Natural killer cell treated with Interleukin-12 subunit alpha and Interleukin-12 subunit beta and Interleukin-15 and Interleukin-18, amount 100 ng/mL, for 72 hours (primary cell): ENCODE measurements at regions not wholly inside any gene's neighbourhood (a gene's known extent, or its start where the extent isn't known, plus 50 kb on each side); places are given as distances from the start of the nearest gene placed in this dataset.

ENCODE experiments used
- ATAC-seq, 2 donors: fragments of 150-1000 bp; cut with Tn5 transposase in 1 of 2; sonication (Bioruptor Pico), chemical (Tn5 transposase) in 1 of 2; 2 replicates each; pipeline ENCODE4 v1.10.0; 2021
- DNase-seq: peaks from one replicate; pipeline ENCODE4 v3.0.0; 2022; ENCODE audit warnings: low spot score
- H3K27ac Mint-ChIP-seq, 2 donors: 1 replicate in 1 of 2; 2 replicates in 1 of 2; pipeline ENCODE4 v1.8.0; 2022; ENCODE audit warnings: mixed read lengths in 2 of 2, mild to moderate bottlenecking in 1 of 2, moderate library complexity in 1 of 2
- H3K27me3 Mint-ChIP-seq, 2 donors: 1 replicate in 1 of 2; 2 replicates in 1 of 2; pipeline ENCODE4 v1.8.0; 2022; ENCODE audit warnings: mixed read lengths in 2 of 2
- H3K36me3 Mint-ChIP-seq: one replicate; pipeline ENCODE4 v1.8.0; 2022; ENCODE audit warnings: mixed read lengths
- H3K4me1 Mint-ChIP-seq, 2 donors: 1 replicate in 1 of 2; 2 replicates in 1 of 2; pipeline ENCODE4 v1.8.0; 2022; ENCODE audit warnings: low read depth in 2 of 2, mixed read lengths in 2 of 2, mild to moderate bottlenecking in 1 of 2
- H3K4me3 Mint-ChIP-seq: one replicate; pipeline ENCODE4 v1.8.0; 2022; ENCODE audit warnings: mixed read lengths
- H3K9me3 Mint-ChIP-seq: 2 replicates; pipeline ENCODE4 v1.8.0; 2022; ENCODE audit warnings: mixed read lengths

DNA sequence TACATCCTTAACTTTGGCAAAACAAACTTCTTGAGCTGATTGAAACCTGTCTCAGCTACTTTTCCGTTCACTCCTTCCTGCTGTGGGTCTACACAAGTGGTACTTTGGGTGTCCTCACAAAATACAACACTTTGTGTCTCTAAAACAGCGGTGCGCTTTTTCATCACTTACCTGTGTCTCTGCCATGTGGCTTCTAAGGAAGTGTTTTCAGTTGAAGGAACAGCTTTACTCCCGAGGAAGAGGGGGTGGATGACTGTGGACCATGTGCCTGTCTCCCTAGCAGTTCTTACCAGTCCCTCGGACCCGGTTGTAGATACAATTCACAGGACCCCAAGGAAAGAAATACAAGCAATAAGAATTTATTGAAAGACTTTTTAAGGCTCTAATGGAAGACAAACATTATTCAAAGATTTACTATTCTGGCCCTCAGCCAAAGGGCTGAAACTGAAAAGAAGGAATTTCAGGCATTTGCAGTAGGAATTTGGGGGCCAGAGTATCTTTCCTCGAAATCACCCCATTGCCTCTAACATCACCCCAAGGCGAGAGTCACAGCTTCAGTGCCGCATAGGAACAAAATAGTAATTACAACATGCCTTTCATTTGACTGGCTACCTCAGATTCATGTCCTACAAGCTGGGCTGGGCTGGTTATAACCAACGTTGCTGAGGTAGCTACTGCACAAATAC, 246.3 kb downstream of the ACTR3B start:
- Mint-ChIP-seq H3K36me3 (peaks cover 7% of the 10 kb centered on the region), H3K4me3 (no peak overlapping the region)

GRCh38 chr7:153006452-153006851, 246.9 kb downstream of the ACTR3B start:
- ATAC-seq (no peak), DNase-seq (no peak)

More for the DNA sequence above, 246.3 kb downstream of the ACTR3B start:
- Mint-ChIP-seq H3K9me3 (no peaks in the 10 kb centered on the region), H3K27ac (no peak overlapping the region), H3K4me1 (no peaks in the 10 kb centered on the region), H3K27me3 (no peaks in the 10 kb centered on the region)
- DNase-seq, result no peak
- no peak for ATAC-seq

DNA sequence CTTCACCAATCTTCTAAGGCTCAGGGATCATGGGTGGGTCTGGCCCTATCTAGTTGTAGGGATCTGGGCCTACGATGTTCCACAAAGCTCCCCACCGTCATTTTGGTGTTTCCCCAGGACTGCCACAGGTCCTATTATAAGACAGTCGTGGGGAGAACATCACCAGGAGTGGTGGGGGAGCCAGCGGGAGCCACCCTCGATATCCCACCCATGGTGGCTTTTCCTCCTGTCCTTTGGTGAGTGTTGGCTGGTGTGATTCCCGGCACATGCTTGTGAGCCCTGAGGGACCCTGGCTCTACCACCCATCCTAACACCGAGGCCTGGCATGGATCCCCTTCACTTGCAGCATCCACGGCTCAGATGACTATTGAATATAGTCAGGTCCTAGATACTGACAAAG, 247.4 kb downstream of the ACTR3B start:
- no peaks in the 10 kb centered on the region for H3K36me3 Mint-ChIP-seq
- H3K4me3 Mint-ChIP-seq, result no peak overlapping the region
- no peak overlapping the region for H3K27ac Mint-ChIP-seq

More at GRCh38 chr7:153006452-153006851, 246.9 kb downstream of the ACTR3B start:
- Mint-ChIP-seq H3K9me3 (no peaks in the 10 kb centered on the region), H3K27ac (no peak overlapping the region), H3K4me1 (no peaks in the 10 kb centered on the region), H3K36me3 (peaks cover 2% of the 10 kb centered on the region), H3K27me3 (no peaks in the 10 kb centered on the region), H3K4me3 (no peak overlapping the region)

GRCh38 chr7:153010416-153010815, 250.9 kb downstream of the ACTR3B start:
- DNase-seq (no peak), ATAC-seq (peak in 1 of 2 donors; percentile 24)
- Mint-ChIP-seq H3K4me1 (no peaks in the 10 kb centered on the region), H3K4me3 (no peak overlapping the region), H3K27me3 (no peaks in the 10 kb centered on the region), H3K9me3 (no peaks in the 10 kb centered on the region), H3K36me3 (no peaks in the 10 kb centered on the region), H3K27ac (no peak overlapping the region)

More for the DNA sequence above, 247.4 kb downstream of the ACTR3B start:
- ATAC-seq (no peak), DNase-seq (no peak)
- no peaks in the 10 kb centered on the region for H3K27me3 Mint-ChIP-seq
- H3K9me3 Mint-ChIP-seq, result no peaks in the 10 kb centered on the region
- no peaks in the 10 kb centered on the region for H3K4me1 Mint-ChIP-seq

DNA sequence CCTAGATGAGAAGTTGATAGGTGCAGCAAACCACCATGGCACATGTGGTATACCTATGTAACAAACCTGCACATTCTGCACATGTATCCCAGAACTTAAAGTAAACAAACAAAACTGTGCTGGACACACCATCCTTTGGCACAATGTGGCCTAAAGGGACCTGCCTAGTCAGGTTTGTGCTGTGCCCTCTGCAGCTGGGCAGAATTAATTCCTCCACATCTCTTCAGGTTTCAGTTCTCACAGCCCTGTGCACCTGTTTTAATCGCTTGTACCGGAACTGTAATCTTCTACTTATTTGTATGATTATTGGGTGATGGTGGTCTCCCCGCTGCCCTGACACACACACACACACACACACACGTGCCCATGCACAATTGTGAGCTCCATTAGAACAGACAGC, 252.7 kb downstream of the ACTR3B start:
- Mint-ChIP-seq H3K4me3 (no peak overlapping the region), H3K36me3 (no peaks in the 10 kb centered on the region), H3K4me1 (no peaks in the 10 kb centered on the region), H3K9me3 (no peaks in the 10 kb centered on the region), H3K27me3 (no peaks in the 10 kb centered on the region), H3K27ac (no peak overlapping the region)
- DNase-seq (no peak), ATAC-seq (no peak)

- ATAC-seq (peak in 1 of 2 donors; percentile 17), DNase-seq (no peak)
- H3K4me1 Mint-ChIP-seq, result no peaks in the 10 kb centered on the region
- no peaks in the 10 kb centered on the region for H3K27me3 Mint-ChIP-seq
- H3K4me3 Mint-ChIP-seq, result no peak overlapping the region
- H3K27ac Mint-ChIP-seq, result no peak overlapping the region
- H3K9me3 Mint-ChIP-seq, result peaks cover 4% of the 10 kb centered on the region
- no peaks in the 10 kb centered on the region for H3K36me3 Mint-ChIP-seq
Observed at GRCh38 chr7:153017223-153017622, 257.7 kb downstream of the ACTR3B start.

- no peaks in the 10 kb centered on the region for H3K4me1 Mint-ChIP-seq
- peaks cover 4% of the 10 kb centered on the region for H3K9me3 Mint-ChIP-seq
- ATAC-seq (no peak), DNase-seq (no peak)
- no peaks in the 10 kb centered on the region for H3K36me3 Mint-ChIP-seq
- no peaks in the 10 kb centered on the region for H3K27me3 Mint-ChIP-seq
- no peak overlapping the region for H3K27ac Mint-ChIP-seq
- no peak overlapping the region for H3K4me3 Mint-ChIP-seq
Observed at GRCh38 chr7:153021542-153021941, 262.0 kb downstream of the ACTR3B start.

DNA sequence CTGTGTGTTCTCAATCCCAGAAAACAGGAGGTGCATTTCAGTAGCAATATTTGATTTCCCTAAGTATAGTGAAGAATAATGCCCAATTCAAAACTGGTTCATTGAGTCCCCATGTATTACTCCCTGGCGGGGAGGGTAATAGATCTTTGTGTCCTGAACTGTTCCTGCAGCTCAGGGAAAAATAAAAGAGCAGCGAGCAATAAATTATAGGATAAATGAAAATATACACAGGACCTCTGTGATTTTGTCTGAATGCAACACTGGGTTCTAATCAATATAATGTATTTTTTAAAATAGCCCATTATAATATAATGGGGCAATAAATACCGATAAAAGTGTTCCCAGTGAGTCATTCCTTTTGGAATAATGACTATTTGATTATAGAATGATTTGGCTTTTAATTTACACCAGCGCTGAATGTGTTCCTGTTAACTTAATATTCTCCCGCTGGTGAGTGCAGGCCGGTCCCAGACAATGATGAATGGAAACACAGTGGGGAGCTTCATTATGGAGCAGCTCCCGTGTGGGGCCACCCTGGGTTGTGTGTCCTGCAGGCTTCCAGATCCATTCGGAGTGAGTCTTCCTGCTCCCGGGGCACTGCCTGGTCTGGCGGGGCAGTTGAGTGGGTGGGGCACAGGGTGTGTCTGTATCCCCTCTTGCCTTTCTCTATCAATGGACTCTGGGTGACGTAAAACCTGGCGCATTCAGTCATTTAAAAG, 263.1 kb downstream of the ACTR3B start:
- H3K4me1 Mint-ChIP-seq, result no peaks in the 10 kb centered on the region
- H3K36me3 Mint-ChIP-seq, result no peaks in the 10 kb centered on the region
- H3K27me3 Mint-ChIP-seq, result no peaks in the 10 kb centered on the region
- no peak for DNase-seq
- ATAC-seq, result no peak
- H3K27ac Mint-ChIP-seq, result no peak overlapping the region
- no peak overlapping the region for H3K4me3 Mint-ChIP-seq
- peaks cover 4% of the 10 kb centered on the region for H3K9me3 Mint-ChIP-seq

- Mint-ChIP-seq H3K27ac (no peak overlapping the region), H3K4me3 (no peak overlapping the region)
- no peak for ATAC-seq
Observed at GRCh38 chr7:153023194-153023592, 263.6 kb downstream of the ACTR3B start.

GRCh38 chr7:153027210-153027609, 267.7 kb downstream of the ACTR3B start:
- H3K27ac Mint-ChIP-seq, result no peak overlapping the region

More at GRCh38 chr7:153023194-153023592, 263.6 kb downstream of the ACTR3B start:
- Mint-ChIP-seq H3K9me3 (peaks cover 4% of the 10 kb centered on the region), H3K4me1 (no peaks in the 10 kb centered on the region), H3K27me3 (no peaks in the 10 kb centered on the region), H3K36me3 (no peaks in the 10 kb centered on the region)
- DNase-seq, result no peak

DNA sequence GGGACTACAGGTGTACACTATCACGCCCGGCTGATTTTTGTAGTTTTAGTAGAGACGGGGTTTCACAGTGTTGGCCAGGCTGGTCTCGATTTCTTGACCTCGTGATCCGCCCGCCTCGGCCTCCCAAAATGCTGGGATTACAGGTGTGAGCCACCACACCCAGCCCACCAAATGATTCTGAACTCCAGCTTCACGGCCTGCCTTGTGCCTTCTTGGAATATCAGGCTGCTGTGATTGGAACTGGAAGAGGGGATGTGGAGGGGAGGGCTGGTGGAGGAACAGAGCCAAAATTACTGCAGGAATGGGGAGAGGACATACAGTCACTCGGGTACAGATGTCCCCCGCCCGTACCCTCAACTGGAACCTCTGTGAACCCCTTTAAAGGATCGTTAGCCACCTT, 268.4 kb downstream of the ACTR3B start:
- H3K9me3 Mint-ChIP-seq, result no peaks in the 10 kb centered on the region
- H3K27ac Mint-ChIP-seq, result no peak overlapping the region

More at GRCh38 chr7:153027210-153027609, 267.7 kb downstream of the ACTR3B start:
- H3K4me1 Mint-ChIP-seq, result peaks cover 0 to 3% of the 10 kb centered on the region in 2 donors
- H3K9me3 Mint-ChIP-seq, result no peaks in the 10 kb centered on the region
- DNase-seq, result no peak
- no peaks in the 10 kb centered on the region for H3K36me3 Mint-ChIP-seq
- no peaks in the 10 kb centered on the region for H3K27me3 Mint-ChIP-seq
- peak in 1 of 2 donors; percentile 51 for ATAC-seq
- no peak overlapping the region for H3K4me3 Mint-ChIP-seq

DNA sequence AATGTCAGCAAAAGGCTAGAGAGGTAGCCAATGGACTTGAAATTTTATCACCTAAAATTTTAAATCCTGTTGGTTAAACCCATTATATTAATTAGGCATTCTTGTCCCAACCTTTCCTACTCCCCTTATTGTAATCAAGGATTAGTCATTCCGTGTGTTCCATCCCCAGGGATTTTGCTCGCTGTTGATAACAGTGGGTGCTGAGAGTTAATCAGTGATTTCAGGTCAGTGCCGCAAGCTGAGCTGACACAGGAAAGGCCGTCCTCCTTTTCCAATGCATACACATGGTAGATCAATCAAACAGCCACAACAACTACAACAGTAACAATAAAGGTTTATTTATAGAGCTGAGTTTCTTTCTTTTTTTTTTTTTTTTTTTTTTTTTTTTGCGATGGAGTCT, 271.4 kb downstream of the ACTR3B start:
- no peaks in the 10 kb centered on the region for H3K9me3 Mint-ChIP-seq
- DNase-seq, result no peak
- no peak for ATAC-seq
- no peak overlapping the region for H3K27ac Mint-ChIP-seq
- peaks cover 0 to 3% of the 10 kb centered on the region in 2 donors for H3K4me1 Mint-ChIP-seq
- H3K36me3 Mint-ChIP-seq, result no peaks in the 10 kb centered on the region
- no peaks in the 10 kb centered on the region for H3K27me3 Mint-ChIP-seq
- H3K4me3 Mint-ChIP-seq, result no peak overlapping the region

More for the DNA sequence above, 268.4 kb downstream of the ACTR3B start:
- Mint-ChIP-seq H3K4me3 (no peak overlapping the region), H3K27me3 (no peaks in the 10 kb centered on the region), H3K36me3 (no peaks in the 10 kb centered on the region), H3K4me1 (peaks cover 0 to 3% of the 10 kb centered on the region in 2 donors)
- ATAC-seq (no peak), DNase-seq (no peak)

DNA sequence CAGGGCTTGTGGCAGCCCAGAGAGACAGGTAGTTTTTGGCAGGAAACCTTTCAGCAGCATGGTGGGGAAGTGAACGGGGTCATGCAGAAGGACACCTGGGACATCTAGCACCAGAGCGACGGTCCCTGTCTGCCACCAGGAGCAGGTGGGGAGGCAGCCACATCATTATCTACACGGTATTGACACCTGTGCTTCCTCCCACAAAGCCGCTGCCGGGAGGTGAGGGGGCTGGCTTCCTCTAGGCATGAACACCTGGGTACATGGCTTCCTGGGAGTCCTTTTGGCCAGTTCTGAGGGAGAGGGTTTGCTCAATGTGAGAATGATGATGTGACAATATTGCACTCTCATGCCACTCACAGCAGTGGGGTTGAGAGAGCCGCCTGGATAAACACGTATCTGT, 275.2 kb downstream of the ACTR3B start:
- peaks cover 7% of the 10 kb centered on the region for H3K9me3 Mint-ChIP-seq
- H3K36me3 Mint-ChIP-seq, result no peaks in the 10 kb centered on the region
- no peak for DNase-seq

DNA sequence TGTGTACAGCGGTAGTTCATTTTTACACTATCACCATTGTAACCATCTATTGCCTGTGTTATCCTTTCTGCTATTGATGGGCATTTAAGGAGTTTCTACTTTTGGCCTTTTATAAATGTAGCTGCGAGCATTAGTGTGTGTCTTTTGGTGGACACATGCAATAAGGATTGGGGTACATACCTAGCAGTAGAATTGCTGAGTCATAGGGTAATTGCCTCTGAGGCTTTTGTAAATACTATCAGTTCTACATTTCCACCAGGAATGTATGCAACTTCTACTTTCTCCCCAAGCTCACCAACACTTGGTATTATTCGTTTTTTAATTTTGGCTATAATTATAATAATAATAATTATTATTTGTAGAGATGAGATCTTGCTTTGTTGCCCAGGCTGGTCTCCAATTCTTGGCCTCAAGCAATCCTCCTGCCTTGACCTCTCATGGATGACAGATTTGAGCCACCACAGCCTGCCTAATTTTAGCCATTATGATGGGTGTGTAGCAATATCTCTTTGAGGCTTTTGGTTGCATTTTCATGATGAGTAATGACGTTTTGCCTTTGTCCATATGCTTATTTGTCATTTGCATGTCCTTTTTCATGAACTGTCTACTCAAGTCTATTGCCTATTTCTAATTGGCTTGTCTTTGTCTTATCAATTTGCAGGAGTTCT, 277.0 kb downstream of the ACTR3B start:
- no peak for DNase-seq
- peaks cover 7% of the 10 kb centered on the region for H3K9me3 Mint-ChIP-seq

More for the DNA sequence above, 275.2 kb downstream of the ACTR3B start:
- H3K4me3 Mint-ChIP-seq, result no peak overlapping the region
- no peak for ATAC-seq
- H3K4me1 Mint-ChIP-seq, result no peaks in the 10 kb centered on the region
- H3K27ac Mint-ChIP-seq, result no peak overlapping the region
- no peaks in the 10 kb centered on the region for H3K27me3 Mint-ChIP-seq

More for the DNA sequence above, 277.0 kb downstream of the ACTR3B start:
- Mint-ChIP-seq H3K27ac (no peak overlapping the region), H3K27me3 (no peaks in the 10 kb centered on the region), H3K4me1 (no peaks in the 10 kb centered on the region), H3K36me3 (no peaks in the 10 kb centered on the region), H3K4me3 (no peak overlapping the region)
- ATAC-seq, result no peak
